Islet precursor cell (in vitro differentiated cells): ENCODE measurements at regions not wholly inside any gene's neighbourhood (a gene's known extent, or its start where the extent isn't known, plus 50 kb on each side); places are given as distances from the start of the nearest gene placed in this dataset.
"Not testable (repeated sequence)": the region's sequence is repeated elsewhere in the genome, so short reads cannot be mapped to it uniquely, and the experiment has no call there.

Source experiments
- DNase-seq: peaks from one replicate; pipeline ENCODE4 v3.0.0-alpha.2; 2018

DNA sequence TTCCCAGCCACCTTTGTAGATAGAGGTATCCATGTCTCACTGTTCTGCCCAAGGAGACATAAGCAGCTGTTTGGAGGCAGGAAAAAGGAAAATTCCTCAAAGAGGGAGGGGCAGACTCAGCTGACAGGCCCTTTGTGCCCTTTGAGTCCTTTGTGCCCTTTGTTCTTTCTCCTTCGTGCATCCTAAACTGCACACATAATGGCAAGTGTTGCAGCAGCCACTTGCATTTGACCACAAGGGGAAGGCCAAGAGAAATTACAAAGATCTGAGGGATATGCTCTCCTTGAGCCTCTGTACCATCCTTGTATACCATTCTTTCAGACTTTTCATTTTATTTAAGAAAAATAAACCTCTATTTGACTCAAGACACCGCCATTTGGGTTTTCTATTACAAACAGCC, 71.8 kb upstream of the PKN2 start:
- no peak for DNase-seq

DNA sequence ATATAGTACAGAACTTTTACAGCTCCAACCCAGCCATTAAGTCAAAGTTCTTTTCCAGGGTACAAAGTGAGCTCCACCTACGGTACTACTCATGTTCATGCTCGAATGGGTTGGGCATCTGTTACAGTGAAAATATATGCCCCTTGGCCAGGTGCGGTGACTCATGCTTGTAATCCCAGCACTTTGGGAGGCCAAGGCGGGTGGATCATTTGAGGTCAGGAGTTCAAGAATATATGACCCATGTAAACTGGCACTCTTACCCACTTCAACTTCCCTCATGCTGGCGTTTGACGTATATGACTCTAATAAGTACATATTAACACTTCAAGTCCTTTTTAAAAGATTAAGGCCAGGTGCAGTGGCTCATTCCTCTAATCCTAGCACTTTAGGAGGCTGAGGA, 71.3 kb upstream of the PKN2 start:
- DNase-seq: no peak

DNA sequence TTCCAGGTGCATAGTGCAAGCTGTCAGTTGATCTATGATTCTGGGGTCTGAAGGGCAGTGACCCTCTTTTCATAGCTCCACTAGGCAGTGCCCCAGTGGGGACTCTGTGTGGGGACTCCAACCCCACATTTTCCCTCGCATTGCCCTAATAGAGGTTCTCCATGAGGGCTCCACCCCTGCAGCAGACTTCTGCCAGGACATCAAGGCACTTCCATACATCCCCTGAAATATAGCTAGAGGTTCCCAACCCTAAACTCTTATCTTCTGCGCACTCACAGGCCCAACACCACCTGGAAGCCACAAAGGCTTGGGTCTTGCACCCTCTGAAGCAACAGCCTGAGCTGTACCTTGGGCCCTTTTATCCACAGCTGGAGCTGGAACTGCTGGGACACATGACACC, 65.7 kb upstream of the PKN2 start:
- DNase-seq: no peak

- not testable (repeated sequence) for DNase-seq
Measured at GRCh38 chr1:88623101-88623500, 61.0 kb upstream of the PKN2 start.
